A549 (cell line): ENCODE measurements at regions not wholly inside any gene's neighbourhood (a gene's known extent, or its start where the extent isn't known, plus 50 kb on each side); places are given as distances from the start of the nearest gene placed in this dataset.
"Not testable (repeated sequence)": the region's sequence is repeated elsewhere in the genome, so short reads cannot be mapped to it uniquely, and the experiment has no call there.

Experiments used
- BHLHE40 ChIP-seq: IDR thresholded peaks from 2 replicates; pipeline ENCODE4 v1.6.1; 2012; ENCODE audit warnings: low read depth, low read length, inconsistent platforms
- HDAC2 ChIP-seq: fragments of 200-600 bp; sonication (generic); IDR thresholded peaks from 2 replicates; pipeline ENCODE4 v1.6.1; 2016
- JUNB ChIP-seq: fragments of >200 bp; sonication (Bioruptor Twin); formaldehyde crosslinking; IDR thresholded peaks from 2 replicates; pipeline ENCODE4 v1.6.1; 2016
- KDM5A ChIP-seq: fragments of 200-600 bp; sonication (generic); IDR thresholded peaks from 2 replicates; pipeline ENCODE4 v1.6.1; 2016; ENCODE audit warnings: antibody characterized with exemption, mild to moderate bottlenecking
- MAZ ChIP-seq: fragments of 150-350 bp; IDR thresholded peaks from 2 replicates; pipeline ENCODE4 v1.6.1; 2014; ENCODE audit warnings: antibody characterized with exemption, low read depth, low read length, borderline replicate concordance
- POLR2A ChIP-seq: IDR thresholded peaks from 2 replicates; pipeline ENCODE4 v1.6.1; 2012; ENCODE audit warnings: mild to moderate bottlenecking, low read length
- RARB ChIP-seq: fragments of 250-450 bp; sonication (Bioruptor Pico); IDR thresholded peaks from 2 replicates; pipeline ENCODE4 v1.8.0; 2021; ENCODE audit warnings: mild to moderate bottlenecking, moderate library complexity
- RCOR1 ChIP-seq: fragments of 150-350 bp; IDR thresholded peaks from 2 replicates; pipeline ENCODE4 v1.6.1; 2014; ENCODE audit warnings: antibody characterized with exemption, low read length, low read depth
- RNF2 ChIP-seq: fragments of 200-600 bp; sonication (generic); IDR thresholded peaks from 2 replicates; pipeline ENCODE4 v1.6.1; 2016; ENCODE audit warnings: low read depth, mild to moderate bottlenecking, antibody characterized with exemption, moderate library complexity, borderline replicate concordance
- SMC3 ChIP-seq: fragments of >200 bp; sonication (Bioruptor Twin); formaldehyde crosslinking; IDR thresholded peaks from 3 replicates; pipeline ENCODE4 v1.6.1; 2018; ENCODE audit warnings: inconsistent platforms
- TF ChIP-seq, protein P1 (sequence below): IDR thresholded peaks from 2 replicates; pipeline ENCODE4 v1.6.1; 2012; ENCODE audit warnings: low read depth, borderline replicate concordance
- TF ChIP-seq, protein P2 (sequence below): fragments of >200 bp; sonication (Bioruptor Twin); formaldehyde crosslinking; IDR thresholded peaks from 3 replicates; pipeline ENCODE4 v1.5.1; 2016
- TF ChIP-seq, protein P3 (sequence below): fragments of 450-650 bp; IDR thresholded peaks from 2 replicates; pipeline ENCODE4 v1.6.1; 2014; ENCODE audit warnings: antibody characterized with exemption

DNA sequence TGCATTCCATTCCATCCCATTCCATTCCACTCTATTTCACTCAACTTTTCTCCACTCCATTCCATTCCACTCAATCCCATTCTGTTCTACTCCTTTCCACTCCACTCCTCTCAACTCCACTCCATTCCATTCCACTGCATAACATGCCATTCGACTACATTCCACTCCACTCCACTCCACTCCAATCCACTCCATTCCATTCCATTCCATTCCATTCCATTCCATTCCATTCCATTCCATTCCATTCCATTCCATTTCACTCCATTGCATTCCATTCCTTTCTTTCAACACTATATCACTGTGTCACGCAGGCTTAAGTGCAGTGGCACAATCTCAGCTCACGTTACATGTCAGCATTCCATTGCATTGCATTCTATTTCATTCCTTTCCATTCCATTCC, 1430.4 kb downstream of the TSPY10 start:
- TF ChIP-seq, protein P1, sequence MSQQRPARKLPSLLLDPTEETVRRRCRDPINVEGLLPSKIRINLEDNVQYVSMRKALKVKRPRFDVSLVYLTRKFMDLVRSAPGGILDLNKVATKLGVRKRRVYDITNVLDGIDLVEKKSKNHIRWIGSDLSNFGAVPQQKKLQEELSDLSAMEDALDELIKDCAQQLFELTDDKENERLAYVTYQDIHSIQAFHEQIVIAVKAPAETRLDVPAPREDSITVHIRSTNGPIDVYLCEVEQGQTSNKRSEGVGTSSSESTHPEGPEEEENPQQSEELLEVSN, result not testable (repeated sequence)
- not testable (repeated sequence) for TF ChIP-seq RARB (CRISPR knock-in tag); RCOR1; KDM5A; POLR2A; MAZ; SMC3; HDAC2; JUNB; RNF2; BHLHE40
- TF ChIP-seq, protein P2, sequence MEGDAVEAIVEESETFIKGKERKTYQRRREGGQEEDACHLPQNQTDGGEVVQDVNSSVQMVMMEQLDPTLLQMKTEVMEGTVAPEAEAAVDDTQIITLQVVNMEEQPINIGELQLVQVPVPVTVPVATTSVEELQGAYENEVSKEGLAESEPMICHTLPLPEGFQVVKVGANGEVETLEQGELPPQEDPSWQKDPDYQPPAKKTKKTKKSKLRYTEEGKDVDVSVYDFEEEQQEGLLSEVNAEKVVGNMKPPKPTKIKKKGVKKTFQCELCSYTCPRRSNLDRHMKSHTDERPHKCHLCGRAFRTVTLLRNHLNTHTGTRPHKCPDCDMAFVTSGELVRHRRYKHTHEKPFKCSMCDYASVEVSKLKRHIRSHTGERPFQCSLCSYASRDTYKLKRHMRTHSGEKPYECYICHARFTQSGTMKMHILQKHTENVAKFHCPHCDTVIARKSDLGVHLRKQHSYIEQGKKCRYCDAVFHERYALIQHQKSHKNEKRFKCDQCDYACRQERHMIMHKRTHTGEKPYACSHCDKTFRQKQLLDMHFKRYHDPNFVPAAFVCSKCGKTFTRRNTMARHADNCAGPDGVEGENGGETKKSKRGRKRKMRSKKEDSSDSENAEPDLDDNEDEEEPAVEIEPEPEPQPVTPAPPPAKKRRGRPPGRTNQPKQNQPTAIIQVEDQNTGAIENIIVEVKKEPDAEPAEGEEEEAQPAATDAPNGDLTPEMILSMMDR, result not testable (repeated sequence)
- TF ChIP-seq, protein P3, sequence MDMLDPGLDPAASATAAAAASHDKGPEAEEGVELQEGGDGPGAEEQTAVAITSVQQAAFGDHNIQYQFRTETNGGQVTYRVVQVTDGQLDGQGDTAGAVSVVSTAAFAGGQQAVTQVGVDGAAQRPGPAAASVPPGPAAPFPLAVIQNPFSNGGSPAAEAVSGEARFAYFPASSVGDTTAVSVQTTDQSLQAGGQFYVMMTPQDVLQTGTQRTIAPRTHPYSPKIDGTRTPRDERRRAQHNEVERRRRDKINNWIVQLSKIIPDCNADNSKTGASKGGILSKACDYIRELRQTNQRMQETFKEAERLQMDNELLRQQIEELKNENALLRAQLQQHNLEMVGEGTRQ, result not testable (repeated sequence)
